HFF-Myc (cell line): ENCODE measurements at regions not wholly inside any gene's neighbourhood (a gene's known extent, or its start where the extent isn't known, plus 50 kb on each side); places are given as distances from the start of the nearest gene placed in this dataset.

Source experiments
- DNase-seq: peaks from one replicate; pipeline ENCODE4 v3.0.0-alpha.2; 2011; ENCODE audit warnings: low read depth; ENCODE audit errors: extremely low read depth
- H3K4me3 ChIP-seq: replicated peaks from 2 replicates; pipeline ENCODE4 v1.5.1; 2011; ENCODE audit warnings: low read depth, mild to moderate bottlenecking, control low read depth, low read length
- TF ChIP-seq, protein P1 (sequence below): IDR thresholded peaks from 2 replicates; pipeline ENCODE4 v1.5.1; 2012; ENCODE audit warnings: mild to moderate bottlenecking, low read depth, low read length, control low read depth; ENCODE audit errors: missing control alignments

DNA sequence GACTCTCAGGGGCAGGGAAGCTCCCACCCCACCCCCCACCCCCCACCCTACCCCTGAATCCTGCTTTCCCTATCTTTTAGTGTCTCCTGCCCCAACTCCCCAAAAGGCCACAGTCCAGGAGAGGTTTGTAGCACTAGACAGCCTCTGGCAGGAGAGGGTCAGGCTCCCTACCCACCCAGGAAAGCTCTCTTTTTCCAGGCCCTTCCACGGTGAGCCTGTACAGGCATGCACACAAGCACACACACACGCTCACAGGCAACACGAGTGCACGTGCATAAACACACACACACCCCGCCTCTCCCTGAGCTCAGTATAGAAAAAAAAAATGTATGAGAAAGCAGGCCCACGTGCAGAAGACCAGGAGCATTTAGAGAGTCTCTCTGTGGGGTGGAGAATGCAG is 414.0 kb downstream of the MN1 start:
- H3K4me3 ChIP-seq = no peak overlapping the region
- TF ChIP-seq, protein P1, sequence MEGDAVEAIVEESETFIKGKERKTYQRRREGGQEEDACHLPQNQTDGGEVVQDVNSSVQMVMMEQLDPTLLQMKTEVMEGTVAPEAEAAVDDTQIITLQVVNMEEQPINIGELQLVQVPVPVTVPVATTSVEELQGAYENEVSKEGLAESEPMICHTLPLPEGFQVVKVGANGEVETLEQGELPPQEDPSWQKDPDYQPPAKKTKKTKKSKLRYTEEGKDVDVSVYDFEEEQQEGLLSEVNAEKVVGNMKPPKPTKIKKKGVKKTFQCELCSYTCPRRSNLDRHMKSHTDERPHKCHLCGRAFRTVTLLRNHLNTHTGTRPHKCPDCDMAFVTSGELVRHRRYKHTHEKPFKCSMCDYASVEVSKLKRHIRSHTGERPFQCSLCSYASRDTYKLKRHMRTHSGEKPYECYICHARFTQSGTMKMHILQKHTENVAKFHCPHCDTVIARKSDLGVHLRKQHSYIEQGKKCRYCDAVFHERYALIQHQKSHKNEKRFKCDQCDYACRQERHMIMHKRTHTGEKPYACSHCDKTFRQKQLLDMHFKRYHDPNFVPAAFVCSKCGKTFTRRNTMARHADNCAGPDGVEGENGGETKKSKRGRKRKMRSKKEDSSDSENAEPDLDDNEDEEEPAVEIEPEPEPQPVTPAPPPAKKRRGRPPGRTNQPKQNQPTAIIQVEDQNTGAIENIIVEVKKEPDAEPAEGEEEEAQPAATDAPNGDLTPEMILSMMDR = no peak
- no peak for DNase-seq

DNA sequence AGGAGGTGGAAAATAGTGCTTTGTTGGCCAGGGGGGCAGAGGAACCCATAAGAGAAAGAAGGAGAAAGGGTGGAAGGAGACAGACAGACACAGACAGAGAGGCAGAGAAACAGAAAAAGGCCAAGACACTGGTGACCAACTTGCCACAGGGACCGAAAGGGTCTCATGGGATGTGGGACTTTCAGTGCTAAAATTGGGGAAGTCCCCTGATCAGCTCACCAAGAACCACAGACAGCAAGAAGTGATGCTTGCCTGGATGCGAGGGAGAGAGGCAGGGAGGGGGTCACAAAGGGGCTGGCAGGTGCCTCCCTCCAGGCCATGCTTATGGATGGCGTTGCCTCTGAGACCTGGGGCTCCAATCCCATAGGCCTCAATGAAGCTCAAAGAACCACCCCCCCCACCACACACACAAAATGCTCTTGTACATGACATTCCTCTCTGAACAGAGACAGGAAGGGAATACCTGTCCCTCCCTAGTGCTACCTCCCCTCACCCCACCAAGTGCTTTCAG is 413.4 kb downstream of the MN1 start:
- no peak overlapping the region for H3K4me3 ChIP-seq
- no peak for DNase-seq
- TF ChIP-seq, protein P1 = no peak

DNA sequence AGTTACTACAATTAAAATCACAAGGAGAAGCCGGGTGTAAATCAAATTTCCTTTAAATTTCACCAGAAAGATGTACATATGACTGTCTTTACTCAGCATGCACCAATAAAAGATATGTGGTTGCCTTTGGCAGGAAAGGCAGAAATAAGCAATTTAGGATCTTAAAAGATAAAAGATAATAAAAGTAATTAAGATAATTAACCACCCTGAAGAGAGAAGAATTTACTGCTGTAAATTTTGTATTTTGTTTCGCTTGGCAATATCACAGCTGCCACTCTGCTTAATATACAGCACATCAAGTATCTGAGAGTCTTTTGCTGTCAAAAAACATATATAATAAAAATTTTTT is 411.9 kb downstream of the MN1 start:
- no peak for DNase-seq
- no peak overlapping the region for H3K4me3 ChIP-seq
- TF ChIP-seq, protein P1 = no peak

DNA sequence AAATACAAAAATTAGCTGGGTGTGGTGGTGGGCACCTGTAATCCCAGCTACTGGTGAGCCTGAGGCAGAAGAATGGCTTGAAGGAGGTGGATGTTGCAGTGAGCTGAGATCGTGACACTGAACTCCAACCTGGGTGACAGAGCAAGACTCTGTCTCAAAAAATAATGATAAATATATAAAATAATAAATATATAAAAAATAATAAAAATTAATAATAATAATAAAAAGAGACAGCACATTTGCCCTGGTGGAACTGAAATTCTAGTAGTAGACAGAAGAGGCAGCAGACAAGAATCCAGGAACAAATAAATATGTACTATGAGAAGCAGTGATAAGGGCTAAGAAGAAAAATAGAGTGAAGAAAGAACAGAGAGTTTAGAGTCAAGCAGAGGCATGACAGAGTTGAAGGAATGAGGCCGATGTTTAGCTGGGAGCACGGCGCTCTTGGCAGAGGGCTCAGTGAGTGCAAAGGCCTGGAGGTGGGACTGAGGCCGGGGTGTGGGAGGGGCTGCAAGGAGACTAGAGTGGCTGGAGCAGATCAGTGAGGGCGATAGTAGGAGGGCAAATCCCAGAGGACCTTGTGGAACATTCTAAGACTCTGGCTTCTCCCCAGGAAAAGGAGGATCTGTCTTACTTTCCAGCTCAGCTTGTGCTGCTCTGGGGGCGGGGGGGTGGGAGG is 410.3 kb downstream of the MN1 start:
- DNase-seq = no peak
- H3K4me3 ChIP-seq = no peak overlapping the region
- TF ChIP-seq, protein P1 = no peak

DNA sequence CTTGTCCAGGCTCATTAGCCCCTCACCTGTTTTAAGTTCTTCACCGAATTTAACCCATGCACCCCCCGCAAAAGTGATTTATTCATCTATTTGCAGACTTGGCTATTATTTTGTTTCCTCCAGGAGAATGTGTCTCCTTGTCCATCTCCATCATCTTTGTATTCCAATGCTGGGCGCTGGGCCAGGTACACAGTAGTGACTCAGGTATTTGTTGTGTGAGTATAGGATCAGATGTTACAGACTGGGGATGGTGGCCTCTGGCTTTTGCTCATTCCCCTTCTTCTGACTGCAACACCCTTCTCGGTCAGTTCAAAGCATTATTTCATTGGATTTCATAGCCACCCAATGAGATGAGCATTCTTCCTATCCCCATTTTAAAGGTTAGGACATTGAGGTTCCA is 408.2 kb downstream of the MN1 start:
- H3K4me3 ChIP-seq = no peak overlapping the region
- TF ChIP-seq, protein P1 = no peak
- no peak for DNase-seq

DNA sequence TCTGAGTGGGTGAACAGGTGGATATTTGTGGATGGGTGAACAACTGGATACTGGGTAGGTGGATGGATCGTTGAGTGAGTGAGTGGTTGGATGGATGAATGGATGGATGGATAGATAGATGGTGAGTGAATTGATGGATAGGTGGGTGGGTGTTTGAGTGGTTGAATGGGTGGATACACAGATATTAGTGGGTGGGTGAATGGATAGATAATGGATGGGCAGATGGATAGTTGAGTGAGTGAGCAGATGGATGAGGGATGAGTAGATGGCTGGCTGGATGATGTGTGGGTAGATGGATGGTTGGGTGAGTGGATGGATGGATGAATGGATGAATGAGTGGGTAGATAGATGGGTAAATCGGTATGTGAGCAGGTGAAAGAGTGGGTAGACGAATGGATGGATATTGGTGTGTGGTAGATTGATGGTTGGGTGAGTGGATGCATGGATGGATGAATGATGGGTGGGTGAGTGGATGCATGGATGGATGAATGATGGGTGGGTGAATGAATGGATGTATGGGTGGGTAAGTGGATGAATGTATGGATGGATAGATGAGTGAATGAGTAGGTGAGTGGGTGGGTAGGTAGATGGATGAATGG is 406.7 kb downstream of the MN1 start:
- TF ChIP-seq, protein P1 = no peak
- DNase-seq = no peak
- no peak overlapping the region for H3K4me3 ChIP-seq
